ENCODE measurements at regions not wholly inside any gene's neighbourhood (a gene's known extent, or its start where the extent isn't known, plus 50 kb on each side); places are given as distances from the start of the nearest gene placed in this dataset.

DNA sequence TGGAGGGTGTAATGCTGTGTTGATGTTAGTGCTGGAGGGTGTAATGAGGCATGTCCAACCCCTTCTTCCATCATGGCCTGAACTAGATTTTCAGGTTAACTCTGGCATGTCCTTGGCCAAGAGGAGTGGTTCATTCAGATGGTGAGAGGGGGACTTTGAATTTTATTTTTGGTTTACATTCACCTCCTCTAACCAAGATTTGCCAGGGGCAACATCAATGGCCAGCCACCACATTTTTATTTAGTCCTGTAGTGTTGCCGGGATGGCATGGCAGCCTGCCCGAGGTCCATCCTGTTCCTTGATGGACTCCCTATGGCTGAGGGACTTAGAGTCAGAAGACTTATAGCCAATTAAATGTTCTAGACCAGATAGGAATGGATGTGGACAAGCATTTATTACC, 484.6 kb upstream of the HS6ST1 start:
- TF ChIP-seq, protein P1, sequence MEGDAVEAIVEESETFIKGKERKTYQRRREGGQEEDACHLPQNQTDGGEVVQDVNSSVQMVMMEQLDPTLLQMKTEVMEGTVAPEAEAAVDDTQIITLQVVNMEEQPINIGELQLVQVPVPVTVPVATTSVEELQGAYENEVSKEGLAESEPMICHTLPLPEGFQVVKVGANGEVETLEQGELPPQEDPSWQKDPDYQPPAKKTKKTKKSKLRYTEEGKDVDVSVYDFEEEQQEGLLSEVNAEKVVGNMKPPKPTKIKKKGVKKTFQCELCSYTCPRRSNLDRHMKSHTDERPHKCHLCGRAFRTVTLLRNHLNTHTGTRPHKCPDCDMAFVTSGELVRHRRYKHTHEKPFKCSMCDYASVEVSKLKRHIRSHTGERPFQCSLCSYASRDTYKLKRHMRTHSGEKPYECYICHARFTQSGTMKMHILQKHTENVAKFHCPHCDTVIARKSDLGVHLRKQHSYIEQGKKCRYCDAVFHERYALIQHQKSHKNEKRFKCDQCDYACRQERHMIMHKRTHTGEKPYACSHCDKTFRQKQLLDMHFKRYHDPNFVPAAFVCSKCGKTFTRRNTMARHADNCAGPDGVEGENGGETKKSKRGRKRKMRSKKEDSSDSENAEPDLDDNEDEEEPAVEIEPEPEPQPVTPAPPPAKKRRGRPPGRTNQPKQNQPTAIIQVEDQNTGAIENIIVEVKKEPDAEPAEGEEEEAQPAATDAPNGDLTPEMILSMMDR (IDR thresholded peaks at IDR 0.05), result no peak
- TF ChIP-seq POLR2A (IDR thresholded peaks at IDR 0.05), result no peak
